ENCODE measurements at regions not wholly inside any gene's neighbourhood (a gene's known extent, or its start where the extent isn't known, plus 50 kb on each side); places are given as distances from the start of the nearest gene placed in this dataset.

DNA sequence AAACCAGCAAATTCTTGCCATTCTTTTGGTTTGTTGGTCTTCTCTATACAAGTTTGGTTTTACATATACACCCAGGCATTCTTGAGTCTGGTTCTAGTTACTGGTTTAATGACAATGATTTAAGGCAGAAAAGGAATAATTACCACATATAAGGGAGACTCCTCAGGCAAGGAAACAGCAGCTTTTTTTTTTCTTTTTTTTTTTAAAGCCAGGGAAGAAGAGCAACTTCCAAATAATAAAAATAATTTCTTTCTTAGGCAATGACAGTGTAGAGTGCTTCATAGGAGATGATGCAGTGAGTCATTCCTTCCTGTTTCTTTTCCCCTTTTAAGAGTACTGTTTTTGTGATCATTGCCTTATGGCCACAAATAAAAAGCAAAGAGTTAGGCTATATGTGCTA is 289.7 kb downstream of the DKK2 start:
- TF ChIP-seq CTCF (IDR thresholded peaks at IDR 0.05; ENCODE audit: insufficient read depth, low read depth, low read length, missing control alignments) = no peak
- peak; percentile 41 for DNase-seq (ENCODE audit: low read depth)
- H3K4me3 ChIP-seq (ENCODE audit: low read length) = no peak overlapping the region

DNA sequence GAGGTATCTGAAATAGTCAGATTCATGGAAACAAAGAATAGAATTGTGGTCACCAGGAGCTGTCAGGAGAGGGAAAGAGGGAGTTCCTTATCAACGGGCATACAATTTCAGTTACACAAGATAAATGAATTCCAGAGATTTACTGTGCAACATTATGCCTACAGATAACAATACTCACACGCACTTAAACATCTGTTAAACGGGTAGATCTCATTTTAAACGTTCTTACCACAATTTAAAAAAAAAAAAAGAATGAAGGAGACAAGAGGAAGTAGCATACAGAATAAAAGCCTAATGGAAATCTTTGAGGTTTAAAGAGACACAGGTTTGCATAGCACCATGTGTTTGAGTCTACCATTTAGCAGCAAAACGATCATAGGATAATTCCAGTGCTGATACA is 298.0 kb downstream of the DKK2 start:
- TF ChIP-seq CTCF (IDR thresholded peaks at IDR 0.05; ENCODE audit: insufficient read depth, low read depth, low read length, missing control alignments) = no peak
- H3K4me3 ChIP-seq (ENCODE audit: low read length) = no peak overlapping the region
- no peak for DNase-seq (ENCODE audit: low read depth)

DNA sequence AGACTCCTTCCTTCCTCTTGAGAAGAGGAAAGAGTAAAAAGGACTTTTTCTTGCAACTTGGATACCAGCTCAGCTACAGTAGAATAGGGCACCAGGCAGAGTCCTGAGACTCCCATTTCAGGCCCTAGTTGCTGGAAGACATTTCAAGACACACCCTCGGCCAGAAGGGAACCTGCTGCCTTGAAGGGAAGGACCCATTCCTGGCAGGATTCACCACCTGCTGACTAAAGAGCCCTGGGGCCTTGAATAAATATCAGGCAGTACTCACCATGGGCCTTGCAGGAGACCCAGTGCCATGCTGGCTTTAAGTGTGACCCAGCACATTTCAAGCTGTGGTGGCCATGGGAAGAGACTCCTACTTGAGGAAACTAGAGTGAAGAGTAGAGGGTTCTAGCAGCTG is 317.6 kb downstream of the DKK2 start:
- no peak for TF ChIP-seq CTCF (IDR thresholded peaks at IDR 0.05; ENCODE audit: insufficient read depth, low read depth, low read length, missing control alignments)
- no peak overlapping the region for H3K4me3 ChIP-seq (ENCODE audit: low read length)
- peak; percentile 14 for DNase-seq (ENCODE audit: low read depth)

- no peak overlapping the region for H3K4me3 ChIP-seq (ENCODE audit: low read length)
- TF ChIP-seq CTCF (IDR thresholded peaks at IDR 0.05; ENCODE audit: insufficient read depth, low read depth, low read length, missing control alignments) = no peak
- no peak for DNase-seq (ENCODE audit: low read depth)
These were observed 319.0 kb downstream of the DKK2 start for GRCh38 chr4:106717091-106717490.

- no peak overlapping the region for H3K4me3 ChIP-seq (ENCODE audit: low read length)
- no peak for TF ChIP-seq CTCF (IDR thresholded peaks at IDR 0.05; ENCODE audit: insufficient read depth, low read depth, low read length, missing control alignments)
- no peak for DNase-seq (ENCODE audit: low read depth)
These were observed 320.3 kb downstream of the DKK2 start for GRCh38 chr4:106715825-106716224.

- DNase-seq (ENCODE audit: low read depth) = no peak
- no peak overlapping the region for H3K4me3 ChIP-seq (ENCODE audit: low read length)
These were observed 327.7 kb downstream of the DKK2 start for GRCh38 chr4:106708464-106708816.

More at GRCh38 chr4:106708464-106708816, 327.7 kb downstream of the DKK2 start:
- no peak for TF ChIP-seq CTCF (IDR thresholded peaks at IDR 0.05; ENCODE audit: insufficient read depth, low read depth, low read length, missing control alignments)
